ENCODE measurements at regions not wholly inside any gene's neighbourhood (a gene's known extent, or its start where the extent isn't known, plus 50 kb on each side); places are given as distances from the start of the nearest gene placed in this dataset.
"Not testable (repeated sequence)": the region's sequence is repeated elsewhere in the genome, so short reads cannot be mapped to it uniquely, and the experiment has no call there.

DNA sequence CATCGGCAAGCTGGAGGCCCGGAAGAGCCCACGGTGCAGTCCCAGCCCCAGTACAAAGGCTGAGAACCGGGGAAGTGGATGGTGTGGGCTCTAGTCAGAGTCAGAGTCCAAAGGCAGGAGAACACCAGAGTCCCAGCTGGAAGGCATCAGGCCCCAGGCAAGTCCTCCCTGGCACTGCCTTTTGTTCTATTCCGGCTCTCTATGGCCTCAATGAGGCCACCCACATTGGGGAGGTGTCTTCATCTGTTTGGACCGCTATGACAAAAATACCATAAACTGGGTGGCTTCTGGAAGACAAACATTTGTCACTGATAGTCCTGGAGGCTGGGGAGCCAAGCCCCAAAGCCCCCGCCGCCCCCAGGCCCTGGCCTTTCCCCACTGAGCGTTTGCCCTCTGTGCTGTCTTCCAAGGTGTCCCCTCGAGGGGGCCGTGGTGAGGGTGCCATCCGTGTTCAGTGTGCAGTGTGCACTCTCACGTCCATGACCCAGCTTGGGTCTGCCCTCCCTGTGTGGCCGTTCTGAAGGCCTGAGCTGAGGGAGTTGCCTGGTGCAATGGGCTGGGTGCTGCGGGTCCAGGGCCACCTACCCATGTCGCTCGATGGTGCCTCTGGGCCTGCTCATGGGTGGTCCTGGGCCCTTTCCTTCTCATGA is 99.1 kb upstream of the PPP1R26 start:
- Histone ChIP-seq H3K9me3 (ENCODE audit: low read depth, low read length) (no peaks in the 10 kb centered on the region), H3K9ac (ENCODE audit: insufficient read length) (no peak overlapping the region), H3K4me3 (no peak overlapping the region), H3K36me3 (ENCODE audit: insufficient read depth, low read length) (no peaks in the 10 kb centered on the region), H3K27ac (no peak overlapping the region)
- TF ChIP-seq FOXP2 (optimal IDR thresholded peaks at IDR 0.05; ENCODE audit: control extremely low read depth, extremely low read length, insufficient read depth), result no peak
- TF ChIP-seq POLR2AphosphoS5 (IDR thresholded peaks at IDR 0.05; ENCODE audit: borderline replicate concordance, low read depth, low read length), result no peak
- TF ChIP-seq EZH2 (IDR thresholded peaks at IDR 0.05), result no peak
- DNase-seq (ENCODE audit: low read depth, low spot score), result no peak

- DNase-seq (ENCODE audit: low read depth, low spot score), result no peak
- H3K9me3 ChIP-seq (ENCODE audit: low read depth, low read length), result no peaks in the 10 kb centered on the region
- no peak overlapping the region for H3K4me3 ChIP-seq
- no peak overlapping the region for H3K9ac ChIP-seq (ENCODE audit: insufficient read length)
- H3K27ac ChIP-seq, result no peak overlapping the region
- H3K36me3 ChIP-seq (ENCODE audit: insufficient read depth, low read length), result no peaks in the 10 kb centered on the region
- TF ChIP-seq FOXP2 (optimal IDR thresholded peaks at IDR 0.05; ENCODE audit: control extremely low read depth, extremely low read length, insufficient read depth) (no peak), POLR2AphosphoS5 (IDR thresholded peaks at IDR 0.05; ENCODE audit: borderline replicate concordance, low read depth, low read length) (no peak), EZH2 (IDR thresholded peaks at IDR 0.05) (no peak)
Observed at GRCh38 chr9:135381762-135382310, 97.7 kb upstream of the PPP1R26 start.

DNA sequence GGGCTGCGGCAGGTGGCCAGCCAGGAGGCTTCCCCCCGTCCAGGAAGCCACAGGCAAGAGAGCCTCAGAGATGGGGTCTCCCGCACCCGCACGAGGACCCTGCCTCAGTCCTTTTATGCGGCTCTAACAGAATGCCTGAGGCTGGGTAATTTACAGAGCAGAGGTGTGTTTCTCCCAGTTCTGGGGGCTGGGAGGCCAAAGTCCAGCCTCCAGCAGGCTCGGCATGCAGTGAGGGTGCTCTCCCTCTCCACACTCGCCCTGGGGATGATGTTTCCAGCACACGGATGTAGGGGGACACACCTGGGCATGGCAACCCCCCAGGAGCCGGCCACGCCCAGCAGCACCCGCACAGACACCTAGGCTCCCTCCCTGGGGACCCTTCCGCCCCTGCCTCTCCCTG is 95.4 kb upstream of the PPP1R26 start:
- TF ChIP-seq POLR2AphosphoS5 (IDR thresholded peaks at IDR 0.05; ENCODE audit: borderline replicate concordance, low read depth, low read length) (no peak), FOXP2 (optimal IDR thresholded peaks at IDR 0.05; ENCODE audit: control extremely low read depth, extremely low read length, insufficient read depth) (no peak), EZH2 (IDR thresholded peaks at IDR 0.05) (no peak)
- H3K4me3 ChIP-seq, result no peak overlapping the region
- H3K9ac ChIP-seq (ENCODE audit: insufficient read length), result no peak overlapping the region
- no peaks in the 10 kb centered on the region for H3K36me3 ChIP-seq (ENCODE audit: insufficient read depth, low read length)
- no peaks in the 10 kb centered on the region for H3K9me3 ChIP-seq (ENCODE audit: low read depth, low read length)
- no peak overlapping the region for H3K27ac ChIP-seq
- DNase-seq (ENCODE audit: low read depth, low spot score), result no peak

GRCh38 chr9:135384815-135385405 is 94.7 kb upstream of the PPP1R26 start:
- not testable (repeated sequence) for DNase-seq (ENCODE audit: low read depth, low spot score)

DNA sequence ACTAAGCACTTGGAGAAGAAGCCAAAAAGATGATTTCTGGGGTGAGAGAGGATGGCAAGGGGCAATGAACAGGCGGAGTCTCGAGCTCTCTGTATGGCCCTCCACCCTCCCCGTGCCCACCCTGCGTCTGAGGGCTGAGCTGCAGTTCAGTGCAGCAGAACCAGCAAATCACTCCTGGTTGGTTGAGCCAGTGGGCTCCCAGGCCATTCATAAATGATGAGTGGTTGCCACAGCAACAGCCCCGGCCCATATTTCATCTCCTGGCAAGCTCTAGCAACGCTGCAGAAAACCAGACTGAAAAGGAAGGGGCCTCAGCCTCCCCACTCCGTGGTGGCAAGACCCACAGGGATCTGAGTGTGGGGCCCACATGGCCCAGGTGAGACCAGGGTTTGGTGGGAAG is 93.8 kb upstream of the PPP1R26 start:
- Histone ChIP-seq H3K27ac (no peak overlapping the region), H3K36me3 (ENCODE audit: insufficient read depth, low read length) (no peaks in the 10 kb centered on the region), H3K9ac (ENCODE audit: insufficient read length) (no peak overlapping the region), H3K4me3 (no peak overlapping the region), H3K9me3 (ENCODE audit: low read depth, low read length) (no peaks in the 10 kb centered on the region)
- no peak for TF ChIP-seq FOXP2 (optimal IDR thresholded peaks at IDR 0.05; ENCODE audit: control extremely low read depth, extremely low read length, insufficient read depth)
- TF ChIP-seq POLR2AphosphoS5 (IDR thresholded peaks at IDR 0.05; ENCODE audit: borderline replicate concordance, low read depth, low read length), result no peak
- no peak for TF ChIP-seq EZH2 (IDR thresholded peaks at IDR 0.05)
- no peak for DNase-seq (ENCODE audit: low read depth, low spot score)

More at GRCh38 chr9:135384815-135385405, 94.7 kb upstream of the PPP1R26 start:
- H3K9me3 ChIP-seq (ENCODE audit: low read depth, low read length); H3K4me3 ChIP-seq; H3K9ac ChIP-seq (ENCODE audit: insufficient read length); H3K36me3 ChIP-seq (ENCODE audit: insufficient read depth, low read length); H3K27ac ChIP-seq: not testable (repeated sequence)

- H3K27ac ChIP-seq, result no peak overlapping the region
- TF ChIP-seq FOXP2 (optimal IDR thresholded peaks at IDR 0.05; ENCODE audit: control extremely low read depth, extremely low read length, insufficient read depth) (no peak), POLR2AphosphoS5 (IDR thresholded peaks at IDR 0.05; ENCODE audit: borderline replicate concordance, low read depth, low read length) (no peak), EZH2 (IDR thresholded peaks at IDR 0.05) (no peak)
- H3K9ac ChIP-seq (ENCODE audit: insufficient read length), result no peak overlapping the region
- H3K36me3 ChIP-seq (ENCODE audit: insufficient read depth, low read length), result no peaks in the 10 kb centered on the region
- H3K4me3 ChIP-seq, result no peak overlapping the region
- H3K9me3 ChIP-seq (ENCODE audit: low read depth, low read length), result no peaks in the 10 kb centered on the region
- no peak for DNase-seq (ENCODE audit: low read depth, low spot score)
Observed at GRCh38 chr9:135387976-135388375, 91.6 kb upstream of the PPP1R26 start.

GRCh38 chr9:135388530-135388929 is 91.1 kb upstream of the PPP1R26 start:
- H3K36me3 ChIP-seq (ENCODE audit: insufficient read depth, low read length), result no peaks in the 10 kb centered on the region
- TF ChIP-seq POLR2AphosphoS5 (IDR thresholded peaks at IDR 0.05; ENCODE audit: borderline replicate concordance, low read depth, low read length) (no peak), FOXP2 (optimal IDR thresholded peaks at IDR 0.05; ENCODE audit: control extremely low read depth, extremely low read length, insufficient read depth) (no peak), EZH2 (IDR thresholded peaks at IDR 0.05) (no peak)
- H3K27ac ChIP-seq, result no peak overlapping the region
- H3K9me3 ChIP-seq (ENCODE audit: low read depth, low read length), result no peaks in the 10 kb centered on the region
- H3K4me3 ChIP-seq, result no peak overlapping the region
- no peak overlapping the region for H3K9ac ChIP-seq (ENCODE audit: insufficient read length)
- no peak for DNase-seq (ENCODE audit: low read depth, low spot score)

DNA sequence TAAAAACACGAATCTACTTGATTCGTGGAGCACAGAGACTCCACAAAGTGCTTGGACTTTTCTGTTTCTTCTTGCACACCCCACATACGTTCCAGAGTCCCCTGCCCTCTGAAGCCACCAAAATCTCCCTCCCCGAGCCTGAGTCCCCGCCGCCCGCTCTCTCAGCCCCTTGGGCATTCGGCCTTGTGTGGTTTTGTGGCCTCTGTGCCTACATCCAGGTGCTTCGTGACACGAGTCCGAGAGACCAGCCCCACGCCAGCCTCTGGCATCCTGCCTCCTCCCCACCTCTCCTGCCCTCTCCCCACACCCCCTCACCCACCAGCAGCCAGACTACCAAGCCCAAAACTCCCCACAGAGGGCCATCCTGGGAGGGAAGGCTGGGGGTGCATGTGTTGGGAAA is 87.8 kb upstream of the PPP1R26 start:
- Histone ChIP-seq H3K27ac (no peak overlapping the region), H3K9me3 (ENCODE audit: low read depth, low read length) (no peaks in the 10 kb centered on the region), H3K4me3 (no peak overlapping the region), H3K36me3 (ENCODE audit: insufficient read depth, low read length) (no peaks in the 10 kb centered on the region), H3K9ac (ENCODE audit: insufficient read length) (no peak overlapping the region)
- DNase-seq (ENCODE audit: low read depth, low spot score), result no peak
- no peak for TF ChIP-seq FOXP2 (optimal IDR thresholded peaks at IDR 0.05; ENCODE audit: control extremely low read depth, extremely low read length, insufficient read depth)
- TF ChIP-seq EZH2 (IDR thresholded peaks at IDR 0.05), result no peak
- TF ChIP-seq POLR2AphosphoS5 (IDR thresholded peaks at IDR 0.05; ENCODE audit: borderline replicate concordance, low read depth, low read length), result no peak

Measured in SK-N-MC (cell line).